Ammon's horn (tissue), 1 donor: ENCODE measurements at regions not wholly inside any gene's neighbourhood (a gene's known extent, or its start where the extent isn't known, plus 50 kb on each side); places are given as distances from the start of the nearest gene placed in this dataset.

Experiments used
- DNase-seq: peaks from one replicate; pipeline ENCODE4 v3.0.0-alpha.2; 2016; ENCODE audit warnings: low spot score

GRCh38 chr1:4016351-4017130, 116.5 kb upstream of the C1orf174 start:
- DNase-seq: no peak

- no peak for DNase-seq
Measured at GRCh38 chr1:4017636-4018365, 117.7 kb upstream of the C1orf174 start.

- DNase-seq: no peak
Measured at GRCh38 chr1:4018466-4019146, 118.5 kb upstream of the C1orf174 start.

GRCh38 chr1:4019147-4019521, 119.1 kb upstream of the C1orf174 start:
- no peak for DNase-seq

- no peak for DNase-seq
Measured at GRCh38 chr1:4019606-4020331, 119.7 kb upstream of the C1orf174 start.

GRCh38 chr1:4020449-4020848, 120.4 kb upstream of the C1orf174 start:
- no peak for DNase-seq

- no peak for DNase-seq
Measured at GRCh38 chr1:4021136-4021973, 121.3 kb upstream of the C1orf174 start.

- DNase-seq: no peak
Measured at GRCh38 chr1:4021974-4022268, 121.8 kb upstream of the C1orf174 start.

- no peak for DNase-seq
Measured at GRCh38 chr1:4022715-4023114, 122.6 kb upstream of the C1orf174 start.

GRCh38 chr1:4023678-4024077, 123.6 kb upstream of the C1orf174 start:
- DNase-seq: no peak

- DNase-seq: no peak
Measured at GRCh38 chr1:4024811-4025210, 124.7 kb upstream of the C1orf174 start.

GRCh38 chr1:4025752-4026151, 125.7 kb upstream of the C1orf174 start:
- no peak for DNase-seq

- no peak for DNase-seq
Measured at GRCh38 chr1:4027008-4027407, 126.9 kb upstream of the C1orf174 start.

- no peak for DNase-seq
Measured at GRCh38 chr1:4027492-4028138, 127.5 kb upstream of the C1orf174 start.

- DNase-seq: no peak
Measured at GRCh38 chr1:4028139-4028501, 128.0 kb upstream of the C1orf174 start.

GRCh38 chr1:4029376-4029775, 129.3 kb upstream of the C1orf174 start:
- DNase-seq: no peak

- DNase-seq: no peak
Measured at GRCh38 chr1:4032571-4032970, 132.5 kb upstream of the C1orf174 start.

GRCh38 chr1:4033129-4033676, 133.1 kb upstream of the C1orf174 start:
- no peak for DNase-seq

GRCh38 chr1:4033713-4034112, 133.6 kb upstream of the C1orf174 start:
- no peak for DNase-seq

- no peak for DNase-seq
Measured at GRCh38 chr1:4034318-4034887, 134.3 kb upstream of the C1orf174 start.

- no peak for DNase-seq
Measured at GRCh38 chr1:4044967-4045366, 144.9 kb upstream of the C1orf174 start.
